ENCODE measurements at regions not wholly inside any gene's neighbourhood (a gene's known extent, or its start where the extent isn't known, plus 50 kb on each side); places are given as distances from the start of the nearest gene placed in this dataset.

DNA sequence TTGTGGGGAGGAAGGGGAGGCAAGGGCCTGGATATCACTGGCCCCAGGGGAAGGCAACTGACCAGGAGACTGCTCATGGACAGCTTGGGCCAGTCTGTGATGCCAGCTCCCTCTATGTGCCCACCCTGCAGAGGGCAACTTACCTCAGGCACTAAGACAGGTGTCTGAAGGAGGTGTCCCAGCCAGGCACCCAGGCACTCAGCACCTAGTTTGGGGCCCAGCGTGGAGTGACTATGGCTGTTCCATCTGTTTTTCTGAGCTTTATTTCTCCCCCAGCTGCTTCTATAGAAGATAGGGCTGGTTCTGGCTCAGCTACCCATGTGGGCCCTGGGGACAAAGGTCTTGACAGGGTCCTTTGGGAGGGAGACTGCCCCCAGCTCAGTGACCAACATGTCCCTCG, 150.6 kb upstream of the PCBD1 start:
- Histone ChIP-seq H4K20me1 (ENCODE audit: control insufficient read depth, insufficient read depth, low read length, poor library complexity, severe bottlenecking) (no peaks in the 10 kb centered on the region), H3K79me2 (ENCODE audit: control insufficient read depth, insufficient read depth, low read length) (no peaks in the 10 kb centered on the region), H3K4me2 (replicated peaks; ENCODE audit: low read depth, low read length, poor library complexity, severe bottlenecking) (no peak overlapping the region), H3K9ac (ENCODE audit: low read length) (no peak overlapping the region), H3K4me3 (ENCODE audit: control extremely low read depth in 1 of 5, extremely low read depth in 1 of 5, insufficient read depth in 1 of 5, low read depth in 2 of 5, low read length in 4 of 5) (no peak overlapping the region), H3K4me1 (ENCODE audit: control insufficient read depth in 2 of 2, insufficient read depth in 2 of 2, low read length in 2 of 2) (no peaks in the 10 kb centered on the region), H3K36me3 (replicated peaks in 1 of 2; ENCODE audit: control extremely low read depth in 1 of 2, control insufficient read depth in 1 of 2, extremely low read depth in 1 of 2, insufficient read depth in 2 of 2, low read length in 1 of 2) (no peaks in the 10 kb centered on the region), H3K27ac (ENCODE audit: low read length in 2 of 2) (no peak overlapping the region), H3K9me3 (ENCODE audit: control extremely low read depth in 1 of 3, control insufficient read depth in 2 of 3, insufficient read depth in 1 of 3, low read length in 2 of 3) (no peaks in the 10 kb centered on the region), H3K27me3 (replicated peaks in 1 of 4; ENCODE audit: control extremely low read depth in 1 of 4, control insufficient read depth in 3 of 4, insufficient read depth in 4 of 4, low read length in 3 of 4) (peaks cover 0 to 2% (median 0%) of the 10 kb centered on the region in 4 experiments), H2AFZ (ENCODE audit: insufficient read depth, low read depth, low read length, poor library complexity, severe bottlenecking) (no peak overlapping the region)
- Mint-ChIP-seq H3K4me3 (no peak overlapping the region), H3K9me3 (ENCODE audit: insufficient read depth) (no peaks in the 10 kb centered on the region), H3K27me3 (no peaks in the 10 kb centered on the region), H3K27ac (no peak overlapping the region), H3K4me1 (peaks cover 7% of the 10 kb centered on the region)
- TF ChIP-seq, protein P1, sequence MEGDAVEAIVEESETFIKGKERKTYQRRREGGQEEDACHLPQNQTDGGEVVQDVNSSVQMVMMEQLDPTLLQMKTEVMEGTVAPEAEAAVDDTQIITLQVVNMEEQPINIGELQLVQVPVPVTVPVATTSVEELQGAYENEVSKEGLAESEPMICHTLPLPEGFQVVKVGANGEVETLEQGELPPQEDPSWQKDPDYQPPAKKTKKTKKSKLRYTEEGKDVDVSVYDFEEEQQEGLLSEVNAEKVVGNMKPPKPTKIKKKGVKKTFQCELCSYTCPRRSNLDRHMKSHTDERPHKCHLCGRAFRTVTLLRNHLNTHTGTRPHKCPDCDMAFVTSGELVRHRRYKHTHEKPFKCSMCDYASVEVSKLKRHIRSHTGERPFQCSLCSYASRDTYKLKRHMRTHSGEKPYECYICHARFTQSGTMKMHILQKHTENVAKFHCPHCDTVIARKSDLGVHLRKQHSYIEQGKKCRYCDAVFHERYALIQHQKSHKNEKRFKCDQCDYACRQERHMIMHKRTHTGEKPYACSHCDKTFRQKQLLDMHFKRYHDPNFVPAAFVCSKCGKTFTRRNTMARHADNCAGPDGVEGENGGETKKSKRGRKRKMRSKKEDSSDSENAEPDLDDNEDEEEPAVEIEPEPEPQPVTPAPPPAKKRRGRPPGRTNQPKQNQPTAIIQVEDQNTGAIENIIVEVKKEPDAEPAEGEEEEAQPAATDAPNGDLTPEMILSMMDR (IDR thresholded peaks at IDR 0.05) = no peak
- no peak for TF ChIP-seq EZH2 (IDR thresholded peaks at IDR 0.05; ENCODE audit: borderline replicate concordance, insufficient read depth, low read depth, low read length, poor library complexity, severe bottlenecking)
- intact Hi-C loops (cut with micrococcal nuclease) = no loop called here
- POLR2A ChIA-PET = no interaction called here
- 100% methylated on average over 2 of the region's 2 CpGs for WGBS (ENCODE audit: insufficient coverage)
- no peak for DNase-seq
- CTCF ChIA-PET = no interaction called here
- ATAC-seq (ENCODE audit: low read depth) = no peak

DNA sequence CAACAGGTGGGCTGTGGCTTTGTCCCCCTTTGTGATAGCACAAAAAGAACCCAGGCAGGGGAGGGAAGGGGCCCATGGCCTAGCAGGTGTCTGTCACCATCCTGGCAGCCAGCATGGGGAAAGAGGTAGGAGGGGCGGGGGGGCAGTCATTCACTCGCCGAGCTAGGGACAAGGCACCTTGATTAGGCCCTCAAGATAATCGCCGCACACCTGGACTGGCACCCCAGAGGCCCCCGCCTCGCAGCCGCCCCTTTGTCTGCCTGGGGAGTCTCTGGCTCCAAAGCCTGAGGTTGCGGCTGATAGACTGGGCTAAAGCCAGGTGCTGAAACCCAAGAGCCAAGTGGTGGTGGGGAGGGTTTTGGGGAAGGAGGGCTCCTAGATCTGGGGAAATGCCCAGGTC, 151.2 kb upstream of the PCBD1 start:
- no peak overlapping the region for H3K27ac ChIP-seq (ENCODE audit: low read length in 2 of 2)

More for the DNA sequence above, 151.2 kb upstream of the PCBD1 start:
- Histone ChIP-seq H3K27me3 (replicated peaks in 1 of 4; ENCODE audit: control extremely low read depth in 1 of 4, control insufficient read depth in 3 of 4, insufficient read depth in 4 of 4, low read length in 3 of 4) (peaks cover 0 to 2% (median 0%) of the 10 kb centered on the region in 4 experiments), H3K79me2 (ENCODE audit: control insufficient read depth, insufficient read depth, low read length) (no peaks in the 10 kb centered on the region), H3K9me3 (ENCODE audit: control extremely low read depth in 1 of 3, control insufficient read depth in 2 of 3, insufficient read depth in 1 of 3, low read length in 2 of 3) (no peaks in the 10 kb centered on the region), H3K4me1 (ENCODE audit: control insufficient read depth in 2 of 2, insufficient read depth in 2 of 2, low read length in 2 of 2) (no peaks in the 10 kb centered on the region), H3K4me3 (ENCODE audit: control extremely low read depth in 1 of 5, extremely low read depth in 1 of 5, insufficient read depth in 1 of 5, low read depth in 2 of 5, low read length in 4 of 5) (no peak overlapping the region), H3K4me2 (replicated peaks; ENCODE audit: low read depth, low read length, poor library complexity, severe bottlenecking) (no peak overlapping the region), H4K20me1 (ENCODE audit: control insufficient read depth, insufficient read depth, low read length, poor library complexity, severe bottlenecking) (no peaks in the 10 kb centered on the region), H2AFZ (ENCODE audit: insufficient read depth, low read depth, low read length, poor library complexity, severe bottlenecking) (no peak overlapping the region), H3K36me3 (replicated peaks in 1 of 2; ENCODE audit: control extremely low read depth in 1 of 2, control insufficient read depth in 1 of 2, extremely low read depth in 1 of 2, insufficient read depth in 2 of 2, low read length in 1 of 2) (no peaks in the 10 kb centered on the region), H3K9ac (ENCODE audit: low read length) (no peak overlapping the region)
- Mint-ChIP-seq H3K4me3 (no peak overlapping the region), H3K27ac (no peak overlapping the region), H3K9me3 (ENCODE audit: insufficient read depth) (no peaks in the 10 kb centered on the region), H3K4me1 (peaks cover 7% of the 10 kb centered on the region), H3K27me3 (no peaks in the 10 kb centered on the region)
- 97% methylated on average over 9 of the region's 9 CpGs for WGBS (ENCODE audit: insufficient coverage)
- TF ChIP-seq, protein P1 (IDR thresholded peaks at IDR 0.05) = no peak
- TF ChIP-seq EZH2 (IDR thresholded peaks at IDR 0.05; ENCODE audit: borderline replicate concordance, insufficient read depth, low read depth, low read length, poor library complexity, severe bottlenecking) = no peak
- POLR2A ChIA-PET = no interaction called here
- ATAC-seq (ENCODE audit: low read depth) = no peak
- CTCF ChIA-PET = no interaction called here
- no peak for DNase-seq
- intact Hi-C loops (cut with micrococcal nuclease) = no loop called here
